Activated CD4-positive, alpha-beta T cell treated with anti-CD3 and anti-CD28 coated beads, Interleukin-10, Interleukin-2, amounts not matched to agents 100 ng/mL and 50 ng/mL, durations not matched to agents 16 hours and 8 hours (primary cell): ENCODE measurements at regions not wholly inside any gene's neighbourhood (a gene's known extent, or its start where the extent isn't known, plus 50 kb on each side); places are given as distances from the start of the nearest gene placed in this dataset.
"Not testable (repeated sequence)": the region's sequence is repeated elsewhere in the genome, so short reads cannot be mapped to it uniquely, and the experiment has no call there.

Experiments used
- DNase-seq: peaks from one replicate; pipeline ENCODE4 v3.0.0-alpha.2; 2020

DNA sequence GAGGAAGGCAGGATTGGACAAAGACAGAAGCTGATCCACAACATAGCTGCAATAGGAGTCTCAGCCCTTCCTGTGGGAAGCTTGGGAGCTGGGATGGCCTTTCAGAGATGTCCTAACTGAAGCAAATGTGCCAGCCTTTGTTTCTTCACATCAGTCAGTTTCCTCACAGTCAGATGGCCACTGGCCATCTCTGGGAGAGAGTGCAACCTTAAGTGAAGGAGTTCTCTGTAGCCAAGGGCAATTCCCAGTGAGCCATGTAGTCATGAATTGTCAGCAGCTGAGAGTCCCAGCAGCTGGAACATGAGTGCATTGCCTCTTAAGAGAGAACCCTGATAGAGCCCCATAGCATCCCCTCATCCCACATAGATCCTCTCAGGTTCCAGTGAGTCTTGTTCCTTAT lies 89.1 kb upstream of the LIFR start:
- no peak for DNase-seq

DNA sequence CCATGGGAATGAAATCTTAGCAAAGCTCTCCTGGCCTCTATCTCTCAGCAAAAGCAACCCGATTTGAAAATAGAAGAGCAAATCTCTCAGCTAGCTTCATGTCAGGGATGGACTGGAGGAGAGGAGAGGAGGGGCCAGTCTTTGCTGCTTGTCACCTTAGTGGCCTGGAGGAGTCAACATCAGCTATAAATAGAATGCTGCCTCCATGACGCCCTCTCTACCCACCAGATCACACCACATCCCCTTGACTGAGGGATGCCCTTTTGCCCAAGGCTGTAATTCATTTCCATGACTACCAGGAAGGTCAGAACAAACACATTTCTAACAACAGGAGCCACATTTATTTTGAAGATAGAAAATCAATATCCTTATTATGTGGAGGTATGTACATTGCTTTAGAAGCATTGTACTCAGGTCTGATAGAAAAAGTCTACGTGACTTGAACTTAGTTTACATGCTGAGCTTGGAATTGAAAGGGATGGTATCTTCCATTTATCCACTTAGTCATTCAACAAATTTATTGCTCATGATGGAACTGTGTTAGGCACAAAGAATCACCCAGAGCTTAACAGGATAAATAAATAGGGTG lies 92.4 kb upstream of the LIFR start:
- no peak for DNase-seq

DNA sequence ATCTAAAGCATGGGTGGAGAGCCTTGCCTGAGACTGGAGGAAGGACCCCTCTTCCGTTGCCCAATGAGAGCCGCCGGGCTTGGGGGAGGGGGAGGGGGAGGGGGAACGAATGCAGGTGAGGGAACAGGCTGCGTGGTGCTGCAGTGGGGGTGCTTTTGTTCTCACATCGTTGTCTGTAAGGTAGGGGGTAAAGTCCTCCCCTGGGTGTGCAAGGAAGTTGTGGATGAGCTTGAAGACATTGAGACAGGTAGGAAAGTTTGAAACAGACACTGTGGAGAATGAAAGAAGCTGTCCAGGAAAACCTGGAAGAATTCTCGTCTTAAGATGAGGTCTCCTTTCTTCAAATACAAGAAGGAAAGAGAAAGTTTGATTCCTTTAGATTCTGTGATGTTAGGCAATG lies 94.1 kb upstream of the LIFR start:
- no peak for DNase-seq

DNA sequence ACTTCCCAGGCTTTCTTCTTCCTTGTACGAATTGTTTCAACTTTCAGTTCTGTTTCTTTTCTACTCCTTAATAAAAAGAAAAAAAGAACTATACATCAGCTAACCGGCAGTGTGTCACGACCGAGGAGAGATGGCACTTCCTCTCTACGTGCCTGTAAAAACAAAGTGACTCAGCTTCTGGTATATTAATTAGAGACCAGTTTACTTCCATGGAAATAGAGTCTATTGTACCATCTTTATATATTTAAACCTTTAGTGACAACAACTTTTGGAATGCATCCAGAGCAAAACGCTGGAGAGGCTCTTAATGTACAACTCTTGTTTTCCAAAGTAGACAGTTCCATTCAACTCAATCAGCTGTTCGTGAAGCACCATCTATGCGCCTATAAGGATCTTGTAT lies 94.5 kb upstream of the LIFR start:
- DNase-seq = no peak

DNA sequence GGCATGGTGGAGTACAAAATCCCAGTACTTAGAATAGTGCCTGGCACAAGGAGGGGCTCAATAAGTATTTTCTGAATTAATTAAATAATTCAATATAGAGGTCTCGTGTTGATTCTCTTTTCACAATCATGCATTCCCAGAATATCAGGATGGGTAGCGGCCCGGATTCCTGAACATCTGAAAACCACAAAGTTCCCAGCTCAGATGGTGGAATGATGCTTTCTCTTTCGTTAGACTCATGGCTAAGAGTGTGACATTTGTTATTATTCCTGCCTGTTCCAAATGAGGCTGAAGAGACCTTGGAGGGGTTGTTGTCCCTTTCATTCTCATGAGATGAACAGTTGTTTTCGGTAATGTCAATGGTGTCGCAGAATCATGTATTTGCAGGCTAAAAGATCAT lies 95.4 kb upstream of the LIFR start:
- DNase-seq = no peak

DNA sequence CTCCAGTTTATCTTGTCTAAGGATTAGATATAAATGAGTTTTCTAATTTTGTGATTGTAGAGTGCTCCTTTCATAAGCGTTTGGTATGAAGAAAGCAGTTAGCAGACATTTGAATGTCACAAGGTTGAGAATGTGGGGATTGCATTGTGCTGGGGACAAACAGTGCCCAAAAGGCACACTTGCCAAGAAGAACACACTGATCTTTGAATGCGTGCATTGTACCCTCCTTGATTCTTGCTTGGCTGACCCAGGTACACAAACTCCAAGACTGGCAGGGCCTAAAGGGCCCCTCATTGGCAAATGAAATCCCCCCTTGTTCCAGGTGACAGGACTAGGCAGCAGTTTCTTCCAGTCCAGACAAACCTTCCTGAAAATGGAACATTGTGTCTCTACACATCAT lies 96.9 kb upstream of the LIFR start:
- no peak for DNase-seq

DNA sequence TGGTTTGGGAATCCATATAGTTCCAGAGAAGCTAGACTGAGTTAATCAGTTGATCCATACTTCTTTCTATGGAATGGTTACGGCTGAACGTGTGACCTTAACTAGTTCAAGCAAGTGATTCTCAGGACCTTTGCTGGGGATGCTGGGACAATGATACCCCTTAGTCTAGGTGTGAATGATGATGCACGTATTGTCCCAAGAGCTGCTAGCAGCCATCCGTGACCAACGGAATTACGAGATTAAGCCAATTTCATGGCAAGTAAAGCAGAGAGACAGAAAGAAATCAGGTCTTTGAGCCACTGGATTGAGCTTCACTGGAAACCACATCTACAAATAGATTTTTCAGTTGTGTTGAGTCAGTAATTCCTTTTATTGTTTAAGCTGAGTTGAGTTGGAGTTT lies 99.2 kb upstream of the LIFR start:
- no peak for DNase-seq

DNA sequence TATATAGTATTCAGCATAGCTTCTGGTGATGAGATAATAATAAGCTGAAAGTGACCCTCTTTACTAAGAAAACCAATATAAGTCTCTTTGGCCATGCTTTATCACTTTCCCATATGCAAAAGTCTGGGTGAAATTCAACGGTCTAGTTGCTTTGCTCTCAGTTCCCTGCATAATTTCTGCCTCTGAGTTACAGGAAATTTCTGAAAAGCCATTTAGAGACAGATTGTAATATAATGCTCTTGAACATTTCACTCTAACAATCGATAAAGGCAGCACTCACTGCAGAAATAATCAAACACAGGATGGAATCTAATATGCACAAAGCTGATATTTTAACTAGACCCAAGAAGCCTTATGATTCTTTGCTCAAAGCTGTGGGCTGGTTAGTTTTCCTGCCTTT lies 100.1 kb upstream of the LIFR start:
- no peak for DNase-seq

DNA sequence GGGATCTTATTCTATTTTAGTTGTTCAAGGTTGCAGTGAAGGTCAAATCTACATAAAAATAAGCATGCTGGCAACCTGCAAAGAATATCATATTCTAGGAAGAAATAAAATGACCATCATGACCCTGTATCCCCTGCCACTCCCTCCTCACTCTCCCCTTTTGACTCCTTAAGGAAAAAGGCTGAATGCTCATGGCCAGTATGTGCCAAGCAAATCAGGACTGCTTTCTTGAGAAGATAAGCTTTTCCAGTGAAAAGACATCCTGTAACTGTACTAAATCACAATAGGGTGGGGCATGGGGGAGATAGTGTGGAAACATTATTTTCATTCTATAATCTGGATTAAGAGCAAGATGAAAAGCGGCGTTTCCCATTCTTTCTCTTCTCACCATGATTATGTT lies 100.6 kb upstream of the LIFR start:
- no peak for DNase-seq

DNA sequence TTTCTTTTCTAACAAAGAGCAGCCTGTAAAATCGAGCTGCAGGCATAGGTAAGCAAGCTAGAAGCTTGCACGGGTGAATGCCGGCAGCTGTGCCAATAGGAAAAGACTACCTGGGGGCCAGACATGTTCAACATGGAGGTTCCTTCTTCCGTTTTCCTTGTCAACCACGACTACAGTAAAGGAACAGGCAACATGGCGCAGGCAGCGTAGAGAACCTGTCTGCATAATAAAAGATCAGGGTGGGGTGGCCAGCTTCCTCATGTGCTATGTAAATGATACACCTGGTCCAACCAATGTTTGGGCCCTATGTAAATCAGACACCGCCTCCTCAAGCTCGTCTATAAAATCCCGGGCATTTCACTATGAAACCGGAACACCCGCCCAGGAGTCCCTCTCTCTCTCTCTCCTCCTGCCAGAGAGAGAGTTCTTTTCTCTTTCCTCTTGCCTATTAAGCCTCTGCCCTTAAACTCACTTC lies 103.8 kb upstream of the LIFR start:
- no peak for DNase-seq

DNA sequence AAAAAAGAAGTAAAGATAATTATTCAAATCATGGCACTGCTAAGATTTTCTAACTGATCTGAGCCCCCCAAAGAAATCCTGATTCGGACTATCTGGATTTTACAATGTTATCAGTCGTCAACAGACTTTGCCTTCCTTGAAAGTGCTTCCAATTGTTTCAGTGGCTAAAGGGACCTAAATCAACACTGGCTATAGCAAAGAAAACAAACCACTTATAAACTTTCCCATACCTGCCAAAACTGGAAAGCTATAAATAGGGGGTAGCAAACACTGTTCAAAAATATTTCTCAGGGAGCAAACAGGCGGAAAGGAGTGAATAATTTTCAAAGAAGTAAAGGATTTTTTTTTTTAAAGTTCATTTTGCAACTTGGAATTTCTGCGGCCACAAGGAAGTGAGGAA lies 105.6 kb upstream of the LIFR start:
- DNase-seq = no peak

DNA sequence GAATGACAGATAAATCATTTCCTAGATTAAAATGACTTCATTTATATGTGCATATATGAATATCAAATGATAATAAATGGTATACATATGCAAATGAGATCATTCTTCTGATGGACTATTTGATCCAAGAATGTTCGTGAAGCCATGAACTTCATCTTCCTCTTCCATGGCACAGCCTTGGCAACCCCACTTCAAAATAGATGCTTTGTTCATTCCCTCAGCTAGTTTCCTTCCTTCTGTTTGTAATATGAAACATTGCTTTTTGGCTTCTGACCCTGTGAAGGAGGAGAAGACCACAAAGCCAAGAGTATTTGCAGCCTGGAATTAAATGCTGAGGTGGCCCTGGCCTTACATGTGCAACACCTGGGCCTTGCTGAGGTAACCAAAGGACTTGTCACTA lies 106.8 kb upstream of the LIFR start:
- DNase-seq = no peak

DNA sequence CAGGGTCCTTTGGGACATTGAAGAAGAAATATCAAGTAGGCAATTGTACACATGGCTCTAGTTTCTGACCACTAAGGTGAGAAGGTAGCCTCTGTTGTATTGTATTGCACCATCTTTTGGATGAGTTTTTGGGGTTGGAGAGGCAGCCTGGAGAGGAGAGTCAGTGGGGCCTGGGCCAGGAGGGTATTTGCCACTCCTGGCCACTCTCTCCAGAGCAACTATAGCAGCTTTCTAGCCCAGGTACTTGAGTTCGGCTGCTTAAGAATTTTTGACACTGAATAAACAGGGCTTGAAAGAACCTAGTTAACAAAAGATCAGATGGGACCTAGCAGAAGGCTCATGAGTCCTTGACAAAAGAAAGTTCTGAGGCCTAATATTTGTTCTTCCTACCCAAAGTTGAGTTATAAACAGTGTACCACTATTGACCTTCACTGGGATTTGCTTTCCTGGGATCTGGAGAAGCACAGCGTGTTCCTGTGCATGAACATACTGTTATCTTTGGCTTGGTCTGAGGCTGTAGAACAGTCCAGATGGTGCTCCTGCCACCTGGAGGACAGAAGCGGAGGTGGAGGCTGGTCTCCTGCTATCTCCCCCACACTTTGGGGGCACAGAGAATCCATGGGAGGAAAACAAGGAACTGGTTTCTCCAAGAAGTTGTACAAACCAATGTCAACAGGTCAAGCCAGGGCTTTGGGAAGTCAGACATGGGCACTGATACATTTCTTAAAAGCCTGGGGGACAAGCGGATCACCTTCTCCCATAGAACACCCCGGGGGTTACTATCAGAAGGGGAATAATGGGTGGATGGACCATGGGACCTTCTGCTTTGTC lies 110.4 kb upstream of the LIFR start:
- peak; percentile 3 for DNase-seq

DNA sequence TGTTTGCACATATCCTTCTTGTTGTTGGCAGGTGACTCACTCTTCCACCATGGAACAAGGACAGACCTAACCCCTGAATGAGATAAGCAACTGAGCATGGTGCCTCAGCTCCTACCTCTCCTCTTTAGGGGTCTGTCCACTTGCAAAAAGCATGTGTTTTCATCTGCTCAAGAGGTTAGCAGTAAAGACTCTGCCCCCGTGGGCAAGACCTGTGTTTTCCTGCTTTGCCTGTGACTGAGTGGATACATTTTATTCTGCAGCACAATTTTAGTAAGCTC lies 111.0 kb upstream of the LIFR start:
- no peak for DNase-seq

DNA sequence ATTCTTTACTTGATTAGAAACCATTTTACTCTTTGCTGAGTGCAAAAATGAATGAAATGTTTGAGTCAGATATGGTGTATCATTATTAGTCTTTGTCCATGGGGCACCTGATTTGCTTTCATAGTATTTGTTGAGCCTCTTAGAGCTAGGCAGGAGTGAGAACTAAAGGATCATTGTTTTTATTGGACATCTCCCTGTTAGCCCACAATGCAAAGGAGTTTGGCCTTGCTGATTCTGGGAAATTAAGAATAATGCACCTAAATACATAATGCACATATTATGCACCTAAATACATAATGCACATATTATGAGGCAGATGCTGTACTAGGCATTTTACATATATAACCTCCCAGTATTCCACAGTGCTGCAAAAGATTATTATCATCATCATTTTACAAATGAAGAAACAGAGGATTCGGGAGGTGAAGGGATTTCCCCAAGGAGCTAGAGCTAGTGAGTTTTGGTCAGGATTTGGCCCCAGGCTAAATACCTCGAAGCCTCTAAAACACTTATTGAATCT lies 113.0 kb upstream of the LIFR start:
- no peak for DNase-seq

DNA sequence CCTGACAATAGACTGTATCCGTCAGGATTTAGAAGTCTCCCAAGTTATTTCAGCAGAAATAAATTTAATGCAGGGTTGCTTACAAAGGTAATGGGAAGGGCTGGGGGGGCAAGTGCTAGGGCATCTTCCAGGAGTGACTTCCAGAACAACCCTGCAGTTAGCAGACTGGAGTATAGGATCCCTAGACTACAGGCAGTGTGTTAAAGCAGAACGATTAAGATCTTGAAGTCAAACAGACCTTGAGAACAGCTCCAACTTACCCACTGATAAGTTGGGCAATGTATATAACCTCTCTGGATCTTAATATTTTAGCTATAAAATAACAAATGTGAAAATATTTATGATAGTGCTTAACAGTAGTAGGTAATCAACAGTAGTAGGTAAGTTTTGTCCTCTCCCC lies 113.6 kb upstream of the LIFR start:
- no peak for DNase-seq

DNA sequence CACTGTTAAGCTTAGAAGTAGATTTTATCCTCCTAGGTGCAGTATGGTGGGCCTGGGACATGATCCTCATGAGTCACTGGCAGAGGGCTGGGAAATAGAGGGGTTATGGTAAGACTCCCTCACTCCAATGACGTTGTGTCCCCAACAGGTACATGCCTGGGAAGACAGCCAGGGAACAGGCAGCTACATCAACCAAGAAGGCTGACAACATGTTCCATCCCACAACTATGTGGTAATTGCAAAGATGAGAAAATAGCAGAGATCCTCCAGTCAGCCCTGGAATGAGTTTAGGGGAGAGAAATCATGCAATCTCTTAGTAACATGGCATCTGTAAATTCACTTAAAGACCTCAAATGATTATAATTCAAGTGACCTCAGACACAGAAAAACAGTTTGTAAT lies 114.4 kb upstream of the LIFR start:
- no peak for DNase-seq

DNA sequence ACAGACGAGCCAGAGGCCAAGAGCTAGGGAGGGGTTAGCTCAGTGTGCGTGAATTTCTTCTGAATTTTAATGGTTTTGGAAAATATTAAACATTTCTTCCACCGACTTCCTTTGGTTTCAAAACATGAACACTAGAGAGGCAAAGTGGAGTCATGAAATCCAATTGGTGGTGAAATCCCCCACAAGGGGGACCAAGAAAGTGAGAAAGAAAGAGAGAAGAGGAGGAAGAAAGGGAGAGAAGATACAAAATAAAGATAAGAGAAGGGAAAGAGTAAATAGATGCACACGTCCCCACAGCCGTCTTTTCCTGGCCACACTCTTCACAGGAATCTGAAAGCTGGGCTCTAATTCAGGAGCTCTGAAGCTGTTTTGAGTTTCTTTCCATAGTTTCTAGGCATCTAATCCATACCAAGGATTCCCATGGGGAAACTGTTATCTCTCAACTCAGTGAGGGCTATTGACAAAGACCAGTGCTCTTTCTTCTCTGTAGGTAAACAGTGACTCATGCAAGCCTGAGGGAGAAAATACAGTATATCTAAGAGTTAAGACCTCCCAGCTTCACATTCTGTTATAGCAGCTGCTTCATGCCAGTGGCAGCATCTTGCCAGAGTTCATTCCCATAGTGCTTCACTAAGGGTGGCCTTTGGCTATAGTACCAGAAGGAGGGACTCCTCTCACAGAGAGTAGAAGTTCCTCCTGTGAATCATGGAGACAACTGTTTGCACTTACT lies 115.8 kb upstream of the LIFR start:
- DNase-seq = no peak

DNA sequence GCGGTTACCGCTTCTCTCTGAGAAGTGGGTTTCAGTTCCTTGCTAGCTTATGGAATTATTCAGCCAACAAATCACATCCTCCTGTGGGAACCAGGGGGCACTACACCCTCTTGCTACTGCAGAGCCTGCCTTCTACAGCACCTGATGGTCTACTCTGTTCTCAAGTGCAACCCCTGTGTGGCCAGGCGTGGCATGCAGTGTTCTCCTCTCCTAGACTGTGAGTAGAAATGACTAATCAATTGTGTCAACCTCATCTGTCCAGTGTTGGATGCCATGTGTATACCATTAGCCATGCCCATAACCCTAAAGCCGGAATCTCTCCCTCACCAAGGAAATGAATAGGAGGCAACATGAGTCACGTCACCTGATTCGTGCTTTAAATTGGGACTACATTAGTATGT lies 117.2 kb upstream of the LIFR start:
- no peak for DNase-seq

DNA sequence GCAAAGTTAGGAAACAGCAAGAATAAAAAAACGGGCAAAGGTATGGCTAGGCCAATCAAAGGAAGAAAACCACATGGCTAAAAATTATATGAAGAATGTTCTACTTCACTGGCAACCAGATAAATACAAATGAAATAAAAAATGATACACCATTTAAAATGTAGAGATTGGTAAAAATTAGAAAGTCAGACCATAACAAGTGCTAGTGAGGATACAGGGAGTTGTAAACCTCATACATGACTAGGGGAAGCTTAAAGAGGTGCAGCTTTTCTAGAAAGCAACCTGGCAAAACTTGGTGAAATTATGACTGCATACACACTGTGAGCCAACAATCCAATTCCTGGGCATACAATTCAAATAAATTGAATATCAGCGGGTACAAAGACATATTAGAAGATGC lies 119.0 kb upstream of the LIFR start:
- DNase-seq = no peak

DNA sequence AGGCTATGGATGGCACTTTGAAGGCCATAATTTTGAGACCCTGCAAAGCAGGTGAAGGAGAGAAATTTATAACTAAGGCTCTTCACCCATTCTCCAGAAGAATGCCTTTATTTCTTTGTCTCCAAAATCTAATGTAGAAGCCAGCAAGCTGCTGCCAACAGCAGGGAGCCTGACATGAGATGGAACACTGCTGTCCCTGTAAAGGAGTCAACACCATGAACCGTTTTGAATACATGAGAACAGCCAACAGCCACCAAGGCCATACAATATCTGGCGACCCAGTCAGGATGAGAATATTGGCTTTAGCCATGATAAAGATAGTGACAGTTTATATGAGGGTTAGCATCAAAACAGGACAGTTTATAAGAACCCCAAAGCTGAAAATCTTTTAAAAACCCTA lies 121.2 kb upstream of the LIFR start:
- DNase-seq = no peak

DNA sequence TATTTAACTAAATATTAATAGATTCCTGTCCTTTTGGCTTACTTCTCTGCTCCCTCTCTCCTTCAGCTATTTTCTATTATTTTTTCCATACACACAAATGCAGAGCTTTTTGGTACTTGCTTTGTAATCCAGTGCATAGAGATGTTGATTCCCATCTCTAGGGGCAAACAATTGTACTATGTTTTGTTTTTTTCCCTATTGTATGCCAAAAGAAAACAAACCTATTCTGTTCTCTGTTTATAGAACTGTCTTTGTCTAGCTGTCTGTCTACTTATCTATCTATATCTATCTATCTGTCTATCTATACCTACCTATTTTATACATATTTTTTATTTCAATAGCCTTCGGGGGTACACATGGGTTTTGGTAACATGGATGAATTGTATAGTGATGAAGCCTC lies 121.6 kb upstream of the LIFR start:
- no peak for DNase-seq

DNA sequence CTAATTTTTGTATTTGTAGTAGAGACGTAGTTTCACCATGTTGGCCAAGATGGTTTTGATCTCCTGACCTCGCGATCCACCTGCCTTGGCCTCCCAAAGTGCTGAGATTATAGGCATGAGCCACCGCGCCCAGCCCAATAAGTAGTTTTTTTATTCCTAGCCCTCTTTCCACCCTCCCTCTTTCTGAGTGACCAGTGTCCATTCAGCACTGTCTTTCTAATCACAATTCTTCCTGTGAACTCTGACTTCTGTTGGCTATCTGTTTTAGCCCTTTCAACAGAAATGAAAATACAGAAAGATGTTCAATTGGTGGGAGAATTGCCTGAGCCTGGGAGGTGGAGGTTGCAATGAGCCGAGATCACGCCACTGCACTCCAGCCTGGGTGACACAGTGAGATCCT lies 122.3 kb upstream of the LIFR start:
- DNase-seq = not testable (repeated sequence)

DNA sequence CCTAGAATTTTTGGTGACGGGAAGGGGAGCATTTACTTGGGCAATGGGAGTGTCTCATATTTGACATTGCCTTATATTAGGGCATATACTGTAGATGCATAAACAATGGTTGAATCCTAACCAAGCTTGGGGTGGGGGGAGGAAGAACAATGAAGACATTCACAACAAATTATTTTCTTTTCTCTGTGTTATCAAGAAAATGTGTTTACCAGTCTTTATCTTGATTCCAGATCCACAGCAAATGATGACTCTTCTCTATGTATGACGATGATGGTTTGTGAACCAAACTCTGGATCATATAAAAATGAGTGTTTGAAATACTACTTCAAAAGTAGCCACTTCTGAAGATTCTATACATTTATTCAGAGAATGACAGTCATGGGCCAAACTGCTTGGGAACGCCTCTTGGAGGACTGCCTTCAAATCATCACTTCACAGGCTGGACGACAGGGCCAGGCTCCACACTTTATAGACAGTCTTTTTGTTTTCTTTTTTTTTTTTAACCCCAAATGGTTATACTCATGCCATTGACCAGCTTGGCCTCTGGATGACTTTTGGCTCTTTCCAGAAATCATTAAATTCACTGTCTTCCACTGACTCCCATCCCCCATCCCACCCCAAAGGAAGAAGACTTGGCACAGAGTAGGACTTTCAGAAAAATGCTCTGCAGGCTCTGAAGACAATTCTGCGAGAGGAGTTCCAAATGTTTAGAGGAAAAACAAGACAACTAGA lies 123.8 kb upstream of the LIFR start:
- no peak for DNase-seq
